HG03139 (cell line): ENCODE measurements at regions not wholly inside any gene's neighbourhood (a gene's known extent, or its start where the extent isn't known, plus 50 kb on each side); places are given as distances from the start of the nearest gene placed in this dataset.
A peak's percentile ranks its signal among the peaks of the same experiment; 100 is the strongest.
"Not testable (repeated sequence)": the region's sequence is repeated elsewhere in the genome, so short reads cannot be mapped to it uniquely, and the experiment has no call there.

Experiments
- ATAC-seq: cut with Tn5 transposase; IDR thresholded peaks from one replicate; pipeline ENCODE4 v1.9.1; 2021; ENCODE audit not compliant: unreplicated experiment

DNA sequence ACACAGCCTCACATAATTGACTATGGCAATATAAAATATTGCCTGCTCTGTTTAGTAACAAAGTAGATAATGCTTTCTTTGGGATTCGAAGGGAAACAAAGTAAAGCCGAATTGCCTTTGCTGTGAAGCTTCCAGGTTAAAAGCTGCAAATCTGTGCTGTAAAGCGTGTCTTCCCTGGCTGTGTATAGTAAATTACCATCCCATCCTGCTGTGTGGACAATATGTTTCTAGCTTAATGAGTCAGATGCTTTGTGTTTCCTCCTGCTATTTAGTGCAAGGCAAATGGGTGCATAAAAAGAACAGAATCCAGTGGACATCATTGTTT, 265.1 kb downstream of the SOCS6 start:
- ATAC-seq = no peak

DNA sequence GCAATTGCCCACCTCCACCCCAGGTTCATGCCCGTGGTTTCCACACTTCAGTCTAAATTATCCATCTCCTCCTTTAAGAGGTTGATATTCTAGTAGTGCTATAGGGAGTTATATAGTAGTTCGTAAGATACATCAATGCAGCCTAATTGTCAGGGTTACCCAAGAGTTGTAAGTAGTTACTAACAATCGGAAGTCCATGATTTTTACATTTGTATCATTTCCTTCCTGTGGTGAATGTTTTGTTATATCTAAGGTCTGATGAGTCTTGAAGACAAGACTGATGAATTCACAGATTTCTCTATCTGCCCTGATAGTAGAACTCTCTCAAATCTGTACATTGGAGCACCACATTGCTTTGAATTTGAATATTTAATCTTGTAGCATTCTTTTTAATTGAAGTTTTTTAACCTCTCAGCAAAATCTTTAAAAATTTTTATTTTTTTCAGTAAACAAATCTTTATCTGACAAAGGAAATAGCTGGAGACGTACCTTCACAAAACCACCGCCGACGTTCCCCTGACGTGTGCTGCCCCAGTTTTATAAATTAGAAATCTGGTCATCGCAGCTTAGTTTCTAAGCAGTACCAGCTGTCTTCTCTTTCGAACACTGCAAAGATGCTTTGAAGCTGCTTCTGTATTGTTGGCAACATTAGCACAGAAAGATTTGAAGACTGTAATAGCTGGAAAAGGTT, 264.5 kb downstream of the SOCS6 start:
- no peak for ATAC-seq

DNA sequence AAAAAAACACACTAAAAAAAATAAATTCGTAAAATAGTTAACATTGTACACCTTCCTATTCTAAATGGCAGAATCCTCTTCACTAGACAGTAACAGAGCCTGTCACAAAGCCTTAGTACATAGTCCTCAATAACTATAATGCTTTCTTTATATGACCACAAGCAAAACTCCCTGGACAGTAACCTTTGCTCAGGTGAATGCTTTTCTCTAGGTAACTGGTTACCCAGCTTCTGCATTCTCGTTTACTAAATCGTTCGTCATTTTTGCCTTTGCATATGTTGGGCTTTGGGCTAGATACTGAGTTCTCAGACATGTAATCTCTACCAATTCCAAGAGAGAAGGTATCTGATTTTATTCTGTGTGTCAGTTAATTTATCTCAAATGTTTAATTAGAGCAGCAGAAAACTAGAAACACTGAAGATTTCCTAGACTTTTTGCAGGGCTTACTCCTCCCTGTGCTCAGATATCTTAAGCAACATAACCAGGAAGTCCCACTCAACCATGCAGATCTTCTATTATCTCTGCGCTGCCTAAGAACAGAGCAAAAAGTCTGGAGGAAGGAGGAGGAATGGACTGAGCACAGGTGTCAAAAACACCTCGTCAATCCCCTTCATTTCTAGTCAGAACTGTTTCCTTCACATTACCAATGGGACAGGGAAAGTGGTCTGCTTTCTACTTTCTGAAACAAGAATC, 247.7 kb downstream of the SOCS6 start:
- no peak for ATAC-seq

DNA sequence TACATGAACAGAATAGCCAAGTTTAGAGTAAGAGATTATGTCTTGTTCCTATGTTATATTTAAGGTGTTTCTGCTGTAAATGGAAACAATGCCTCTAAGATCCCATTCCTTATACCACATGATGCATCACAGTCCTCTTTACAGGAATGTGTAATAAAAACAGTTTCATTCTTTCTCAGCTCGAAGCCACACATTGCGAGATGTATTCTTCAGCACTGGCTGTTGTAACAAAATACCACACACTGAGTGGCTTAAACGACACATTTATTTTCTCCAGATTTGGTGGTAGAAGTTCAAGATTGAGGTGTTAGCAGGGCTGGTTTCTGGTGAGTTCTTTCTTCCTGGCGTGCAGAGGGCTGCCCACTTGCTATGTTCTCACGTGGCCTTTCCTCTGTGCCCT, 246.2 kb downstream of the SOCS6 start:
- ATAC-seq = no peak

DNA sequence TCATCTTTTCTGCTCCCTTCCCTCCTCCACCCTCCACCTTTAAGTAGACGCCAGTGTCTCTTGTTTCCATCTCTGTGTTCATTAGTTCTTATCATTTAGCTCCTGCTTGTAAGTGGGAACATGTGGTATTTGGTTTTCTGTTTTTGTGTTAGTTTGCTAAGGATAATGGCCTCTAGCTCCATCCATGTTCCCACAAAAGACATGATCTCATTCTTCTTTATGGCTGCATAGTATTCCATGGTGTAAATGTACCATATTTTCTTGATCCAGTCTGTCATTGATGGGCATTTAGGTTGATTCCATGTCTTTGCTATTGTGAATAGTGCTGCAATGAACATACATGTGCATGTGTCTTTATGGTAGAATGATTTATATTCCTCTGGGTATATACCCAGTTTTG, 236.5 kb downstream of the SOCS6 start:
- ATAC-seq = not testable (repeated sequence)

DNA sequence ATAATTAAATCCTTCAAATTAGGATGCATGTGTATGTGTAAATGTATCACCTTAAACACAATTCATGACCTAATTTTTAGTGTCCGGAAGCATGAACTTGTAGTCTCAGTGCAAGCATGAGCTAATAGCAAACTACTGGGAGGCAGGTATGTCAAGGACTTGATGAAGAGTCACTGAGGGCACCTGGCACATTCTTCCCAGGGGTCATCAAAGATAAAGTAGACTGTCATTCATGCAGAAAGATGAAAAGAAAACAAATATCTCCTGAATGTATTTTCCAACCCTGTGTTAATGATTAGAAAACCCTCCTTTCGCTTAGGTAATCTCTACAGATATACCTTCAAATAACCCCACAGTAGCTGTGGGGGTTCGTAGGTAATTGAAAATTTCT, 234.9 kb downstream of the SOCS6 start:
- ATAC-seq = no peak

DNA sequence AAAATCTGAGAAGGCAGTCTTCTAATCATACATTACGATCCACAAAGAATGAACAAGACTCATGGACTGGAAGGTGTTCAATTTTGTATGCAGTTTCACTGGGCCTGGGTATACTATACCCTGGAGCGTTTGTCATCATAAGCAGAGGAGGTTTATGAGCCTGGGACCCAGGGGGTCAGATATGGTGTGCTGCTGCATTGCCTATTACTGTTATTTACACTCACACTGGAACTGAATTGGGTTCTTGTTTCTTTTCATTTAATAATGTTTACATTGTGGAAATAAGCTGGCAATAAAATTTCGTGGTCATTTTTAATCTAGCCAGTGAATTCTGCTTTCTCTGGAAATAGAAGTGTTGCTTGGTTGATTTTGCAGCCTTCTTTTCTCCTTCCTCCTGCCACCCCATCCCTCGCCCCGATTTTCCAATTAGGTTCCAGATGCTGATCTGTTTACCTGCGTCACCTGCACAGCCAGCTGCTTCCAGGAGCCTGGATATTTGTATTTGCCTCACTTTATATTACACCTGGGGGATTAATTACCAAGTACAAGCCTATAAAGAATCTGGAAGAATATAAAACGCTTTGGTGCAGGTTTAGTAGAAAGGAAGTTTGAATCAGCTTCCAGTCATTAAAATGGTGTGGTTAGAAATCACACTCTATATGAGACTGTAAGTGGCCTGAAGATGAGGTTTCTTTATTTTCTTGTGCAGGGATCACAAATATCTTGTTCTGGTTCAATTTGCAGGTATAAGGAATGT, 234.4 kb downstream of the SOCS6 start:
- ATAC-seq = no peak

DNA sequence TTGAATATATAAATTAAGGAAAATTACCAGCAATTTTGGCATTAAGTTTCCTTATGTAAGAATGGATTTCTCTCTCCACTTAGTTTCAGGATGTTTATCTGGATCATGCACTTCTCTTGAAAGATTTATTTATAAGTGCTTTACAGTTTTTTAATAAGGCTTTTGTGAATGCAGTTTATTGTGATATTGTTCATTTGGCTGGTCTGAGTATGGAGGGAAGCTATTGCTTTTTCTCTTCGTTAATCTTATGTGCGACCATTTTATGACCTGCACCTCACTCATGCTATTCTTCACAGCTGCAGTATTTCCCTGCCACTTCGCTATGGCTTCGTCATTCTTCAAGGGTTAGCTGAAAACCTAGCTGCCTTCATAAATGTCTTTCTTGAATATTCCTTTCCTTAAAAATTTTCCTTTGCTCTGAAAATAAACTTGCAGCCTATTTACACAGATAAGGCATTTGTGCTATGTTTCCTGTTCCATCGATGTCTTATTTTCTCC, 233.4 kb downstream of the SOCS6 start:
- ATAC-seq = no peak

DNA sequence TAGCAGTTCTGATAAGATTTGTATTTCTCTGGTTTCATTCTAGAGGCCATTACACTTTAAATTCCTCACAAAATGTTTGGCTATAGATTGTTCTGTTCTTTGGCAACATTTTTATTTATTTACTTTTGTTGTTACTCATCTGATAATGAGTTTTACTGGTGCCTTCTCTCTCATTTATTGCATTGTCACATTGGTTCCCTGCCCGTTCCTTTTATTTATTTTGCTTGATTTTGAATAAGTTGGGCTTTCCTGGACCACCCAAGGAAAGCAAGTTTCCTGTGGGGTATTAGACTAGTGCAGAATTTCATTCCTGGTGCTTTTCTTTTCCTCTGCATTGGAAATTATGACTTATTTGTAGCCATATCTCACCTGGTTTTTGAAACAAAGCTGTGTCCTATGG, 232.0 kb downstream of the SOCS6 start:
- ATAC-seq = no peak

DNA sequence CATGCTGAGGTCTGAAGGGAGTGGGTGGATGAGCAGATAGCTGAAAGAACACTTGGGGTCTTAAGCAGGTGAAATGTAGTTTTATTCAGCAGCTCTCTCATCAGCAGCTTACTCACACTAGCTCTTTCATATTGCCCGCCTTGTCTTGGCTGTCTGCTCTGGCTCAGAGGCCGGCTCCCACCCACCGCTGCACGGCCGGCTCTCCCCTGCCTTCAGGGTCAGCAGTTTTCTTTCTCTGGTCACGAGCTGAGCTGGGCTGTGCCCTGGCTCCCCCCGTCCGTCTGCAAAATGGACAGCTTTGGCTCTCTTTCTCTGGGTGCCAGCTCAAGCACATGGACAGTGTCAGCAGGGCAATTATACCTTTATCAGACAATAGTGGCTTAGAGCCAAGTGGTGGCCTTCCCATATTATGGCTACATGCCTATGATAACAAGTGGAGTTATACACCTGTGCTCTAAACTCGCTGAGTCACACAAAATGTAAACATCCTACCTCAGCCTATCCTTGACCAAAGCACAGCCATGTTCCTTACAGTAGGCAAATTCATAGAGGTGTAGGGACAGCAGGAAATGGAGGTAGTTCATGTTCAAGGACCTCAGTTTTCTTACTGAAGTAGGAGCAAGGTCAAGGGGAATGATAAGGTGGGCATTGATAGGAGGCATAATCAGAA, 224.8 kb downstream of the SOCS6 start:
- no peak for ATAC-seq

DNA sequence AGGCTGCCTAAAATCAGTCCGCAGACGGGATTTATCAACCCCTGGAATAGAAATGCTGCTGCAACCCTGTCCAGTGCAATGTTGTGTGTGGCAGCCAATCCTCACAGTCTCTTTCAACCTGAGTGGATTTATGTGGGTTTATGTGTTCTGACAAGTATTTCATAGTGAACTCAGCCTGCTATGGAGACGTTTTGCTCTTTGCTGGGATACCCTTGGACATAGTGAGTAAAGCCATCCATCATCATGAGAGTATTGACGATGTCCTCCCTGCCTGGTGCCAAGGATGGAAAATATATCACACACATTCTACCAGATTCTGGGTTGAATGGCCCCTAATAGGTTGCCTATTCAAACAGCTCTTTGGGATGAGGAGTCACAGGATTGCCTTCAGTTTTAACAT, 219.1 kb downstream of the SOCS6 start:
- no peak for ATAC-seq

DNA sequence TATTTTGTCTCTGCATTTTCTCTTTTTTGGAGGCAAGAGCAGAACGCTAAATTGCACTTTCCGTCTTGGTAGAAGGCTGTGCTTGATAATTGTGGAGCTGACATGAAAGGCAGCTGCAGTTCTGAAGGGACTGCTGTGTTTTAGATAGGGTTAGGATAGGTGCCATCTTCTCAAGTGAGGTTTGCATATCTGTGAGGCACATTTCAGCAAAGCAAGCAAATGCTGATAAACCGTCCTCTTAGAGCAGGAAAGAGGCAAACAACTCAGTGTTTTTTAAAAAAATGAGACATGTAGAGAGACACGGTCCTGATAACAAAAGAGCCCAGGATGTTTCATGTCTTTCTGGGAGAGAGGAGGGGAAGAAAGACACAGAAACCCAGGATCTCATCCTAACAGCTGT, 217.7 kb downstream of the SOCS6 start:
- ATAC-seq = no peak

DNA sequence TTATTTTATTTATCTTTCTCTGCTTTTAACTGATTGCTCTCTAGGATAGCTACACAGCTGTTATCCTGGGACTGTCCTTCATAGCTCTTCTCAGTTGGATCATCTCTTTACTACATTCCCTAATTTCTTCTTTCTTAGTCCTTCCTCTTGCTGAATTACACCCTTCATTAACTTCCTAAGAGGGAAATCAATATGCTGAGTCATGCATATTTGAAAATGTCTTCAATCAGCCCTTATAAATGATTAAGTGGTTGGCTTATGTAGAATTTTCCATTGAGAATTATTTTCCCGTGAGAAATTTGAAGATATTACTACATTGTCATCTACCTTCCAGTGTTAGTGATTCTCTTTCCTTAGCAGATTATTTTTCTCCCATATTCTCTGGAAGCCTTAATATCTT, 214.2 kb downstream of the SOCS6 start:
- no peak for ATAC-seq

DNA sequence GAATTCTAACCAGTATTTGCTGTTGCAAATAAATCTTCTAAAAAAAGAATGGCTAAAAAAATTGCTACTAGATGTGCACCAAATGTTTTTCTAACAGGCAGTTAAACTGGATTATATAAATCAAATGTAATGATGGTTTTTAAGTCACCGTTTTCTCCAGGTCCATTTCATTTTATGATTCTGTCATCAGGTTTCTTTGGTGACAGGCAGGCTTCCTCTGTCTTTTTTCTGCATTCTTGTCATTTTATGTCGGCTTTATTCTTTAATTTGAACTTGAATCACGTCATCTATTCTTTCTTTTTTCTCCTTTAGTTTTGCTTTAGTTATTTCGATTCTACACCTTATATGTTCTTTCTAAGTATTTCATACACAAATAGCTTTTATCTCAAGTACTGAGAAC, 212.5 kb downstream of the SOCS6 start:
- no peak for ATAC-seq

DNA sequence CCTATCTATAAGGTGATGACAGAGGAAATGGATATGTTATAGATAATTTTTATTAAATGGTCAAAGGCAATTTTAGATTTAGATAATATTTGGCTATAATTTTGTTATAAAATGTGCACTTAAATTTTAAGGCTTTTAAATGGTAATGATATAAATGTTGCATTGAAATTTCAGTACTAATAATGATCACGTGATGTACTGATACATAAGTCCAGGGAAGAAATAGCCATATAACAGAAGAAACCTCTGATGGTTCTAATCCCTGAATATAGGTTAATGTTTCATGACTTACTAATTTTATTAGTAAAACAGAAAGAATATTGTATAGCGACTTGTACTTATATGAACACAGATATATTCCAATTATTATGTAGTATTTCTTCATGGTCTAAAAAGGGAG, 211.9 kb downstream of the SOCS6 start:
- no peak for ATAC-seq

DNA sequence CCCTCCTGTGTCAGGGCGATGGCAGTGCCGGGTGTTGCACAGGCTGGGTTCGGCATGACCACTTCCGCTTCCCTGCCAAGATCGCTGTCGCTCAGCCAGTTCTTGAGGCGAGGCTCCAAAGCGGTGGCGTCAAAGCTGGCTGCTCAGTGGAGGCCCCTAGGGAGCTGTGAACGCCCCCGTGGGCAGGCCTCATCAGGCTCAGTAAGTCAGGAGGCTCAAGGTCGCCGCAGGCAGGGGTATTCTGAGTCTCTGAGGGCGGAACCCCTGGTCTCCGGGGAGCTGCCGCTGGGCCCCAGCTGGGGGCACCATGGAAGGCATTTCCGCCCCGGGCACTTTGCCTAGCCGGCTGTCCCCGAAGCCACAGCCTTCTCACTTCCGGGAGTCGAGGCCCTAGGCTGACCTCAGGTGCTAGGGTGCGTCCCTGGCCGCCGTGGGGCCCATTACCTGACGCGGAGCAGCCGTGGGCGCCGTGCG, 210.4 kb downstream of the SOCS6 start:
- no peak for ATAC-seq

DNA sequence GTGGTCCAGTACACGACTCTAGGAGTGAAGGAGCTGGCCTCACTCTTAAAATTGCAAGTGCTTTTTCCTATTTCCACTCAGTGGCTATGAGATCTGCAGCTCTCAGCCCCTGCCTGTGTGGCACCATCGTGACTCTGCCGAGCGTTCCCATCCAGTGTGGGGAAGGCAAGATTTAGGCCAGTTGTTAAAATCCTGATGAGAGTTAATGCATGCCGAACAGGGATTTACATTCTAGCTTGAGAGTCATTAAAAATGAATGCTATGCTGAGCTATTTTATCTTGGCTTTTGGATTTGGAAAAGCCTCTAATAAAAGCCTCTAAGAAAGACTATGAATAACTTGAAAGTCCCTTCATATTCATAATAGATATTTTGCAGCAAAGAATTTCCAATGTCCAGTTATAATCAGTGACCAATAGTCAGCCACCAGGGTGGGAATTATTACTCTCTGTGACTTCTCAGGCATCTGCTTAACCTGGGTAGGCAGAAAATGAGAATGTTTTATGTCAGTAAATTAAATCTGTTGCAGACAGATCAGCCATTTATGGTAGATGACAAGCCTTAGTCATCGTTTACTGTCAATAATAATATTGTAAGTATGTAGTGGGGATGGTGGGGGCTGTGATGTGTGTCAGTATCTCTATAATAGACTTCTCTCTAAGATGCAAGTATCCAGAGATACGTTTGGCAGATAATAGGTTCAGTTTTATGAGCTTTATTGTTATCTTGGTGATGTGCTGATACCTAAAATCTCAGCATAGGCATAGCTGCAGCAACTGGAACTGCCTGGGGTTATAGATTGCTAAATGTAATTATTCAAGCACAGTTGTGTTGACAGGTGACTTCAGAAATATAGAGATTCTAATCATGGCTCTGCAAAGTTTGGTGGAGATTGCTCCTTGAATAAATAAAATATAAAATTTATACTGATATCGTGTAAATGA, 207.8 kb downstream of the SOCS6 start:
- ATAC-seq = no peak

DNA sequence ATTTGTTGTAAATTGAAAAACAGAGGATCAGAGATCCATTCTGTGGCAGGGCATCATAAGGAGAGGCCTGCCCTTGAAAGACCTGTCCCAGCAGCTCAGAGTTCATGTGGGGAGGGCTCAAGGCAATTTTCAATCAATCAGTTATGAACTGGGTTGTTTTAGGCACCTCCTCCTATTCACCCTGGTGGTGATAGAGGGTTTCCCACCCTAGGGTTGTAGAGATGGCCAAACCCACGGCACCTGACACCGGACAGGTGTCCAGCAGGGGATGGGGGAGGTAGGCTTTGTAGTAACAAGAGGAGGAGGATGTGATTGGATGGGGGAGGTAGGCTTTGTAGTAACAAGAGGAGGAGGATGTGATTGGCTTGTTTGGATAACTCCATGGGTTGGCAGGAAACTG, 205.7 kb downstream of the SOCS6 start:
- ATAC-seq = no peak

DNA sequence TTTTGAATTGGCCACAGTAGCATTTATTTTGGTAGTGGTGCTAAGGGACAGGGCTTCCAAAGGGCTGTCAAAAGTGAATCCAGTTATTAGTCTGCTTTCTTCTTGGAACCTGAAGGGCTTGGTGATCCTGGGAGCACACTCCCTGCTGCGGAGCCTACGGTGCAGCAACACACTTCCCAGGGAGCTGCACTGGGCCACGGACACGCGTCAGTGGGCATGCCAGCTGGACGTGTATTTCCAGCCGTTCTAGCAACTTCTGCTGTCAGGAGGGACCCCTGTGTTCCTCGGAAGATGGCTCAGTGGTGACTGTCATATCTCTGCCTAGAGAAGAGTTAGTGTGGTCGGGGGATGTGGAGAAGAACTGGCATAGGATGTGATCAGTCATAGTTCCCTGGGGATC, 204.6 kb downstream of the SOCS6 start:
- ATAC-seq = no peak

DNA sequence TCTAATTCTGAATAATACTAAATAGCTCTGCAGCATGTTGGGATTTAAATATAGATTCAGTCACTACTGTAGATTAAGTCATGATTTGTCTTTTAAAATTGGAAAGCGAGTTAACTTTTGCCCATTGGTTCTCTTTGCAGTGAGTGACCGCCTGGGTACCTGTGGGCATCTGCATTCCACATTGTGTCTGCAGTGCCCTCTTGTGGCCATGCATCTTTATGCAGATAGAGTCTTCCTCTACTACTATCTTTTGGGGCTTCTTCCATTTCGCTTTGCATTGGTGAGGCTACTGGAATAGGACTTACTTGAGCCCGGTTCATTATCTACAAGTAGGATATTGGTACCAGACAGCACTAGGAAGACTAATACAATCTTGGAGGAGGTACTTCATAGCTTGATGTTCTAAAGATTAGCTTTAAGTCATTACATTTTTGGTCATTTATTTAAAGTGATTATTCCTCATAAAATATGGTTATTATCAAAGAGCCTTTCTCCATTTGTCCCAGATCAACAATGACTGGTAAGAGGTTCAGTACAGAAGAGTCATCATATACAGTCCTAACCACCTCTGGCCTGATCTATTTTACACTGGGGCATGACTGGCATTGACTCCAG, 203.0 kb downstream of the SOCS6 start:
- peak; percentile 77 for ATAC-seq
